ENCODE measurements at regions not wholly inside any gene's neighbourhood (a gene's known extent, or its start where the extent isn't known, plus 50 kb on each side); places are given as distances from the start of the nearest gene placed in this dataset.

DNA sequence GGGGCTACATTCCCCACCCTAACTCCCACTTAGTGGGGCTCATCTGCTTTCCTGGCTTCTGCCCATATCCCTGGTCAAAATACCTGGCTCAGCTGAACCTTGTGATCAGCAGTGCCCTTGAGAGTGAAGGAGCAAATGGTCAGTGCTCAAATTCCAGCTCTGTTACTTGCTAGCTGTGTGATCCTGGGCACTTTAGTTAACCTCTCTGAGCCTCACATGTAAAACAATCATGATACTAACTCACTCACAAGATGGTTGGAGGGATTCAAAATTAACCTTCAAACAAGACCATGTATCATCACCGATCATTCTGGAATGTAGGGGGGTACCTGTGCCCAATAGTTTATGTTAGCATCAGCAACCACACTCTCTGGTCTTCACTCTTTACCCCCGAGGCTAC is 325.6 kb upstream of the TLE3 start:
- Histone ChIP-seq H3K4me2 (ENCODE audit: low read length) (no peak overlapping the region), H3K27ac (ENCODE audit: low read depth, low read length) (no peak overlapping the region), H3K79me2 (ENCODE audit: control insufficient read depth, low read length) (no peaks in the 10 kb centered on the region), H4K20me1 (ENCODE audit: control insufficient read depth, insufficient read depth, low read depth, low read length) (no peaks in the 10 kb centered on the region), H3K4me3 (ENCODE audit: low read length) (no peak overlapping the region), H3K36me3 (ENCODE audit: control insufficient read depth, low read length) (no peaks in the 10 kb centered on the region), H3K9me3 (ENCODE audit: control insufficient read depth, insufficient read depth, low read length) (no peaks in the 10 kb centered on the region), H3F3A (ENCODE audit: control insufficient read depth, insufficient read depth) (no peaks in the 10 kb centered on the region), H3K4me1 (ENCODE audit: control insufficient read depth, low read length) (peaks cover 8% of the 10 kb centered on the region), H3K27me3 (ENCODE audit: control insufficient read depth, low read length) (peaks cover 26% of the 10 kb centered on the region), H3K9me2 (replicated peaks; ENCODE audit: control insufficient read depth, low read length) (no peaks in the 10 kb centered on the region)
- no peak for TF ChIP-seq EZH2phosphoT487 (IDR thresholded peaks at IDR 0.05; ENCODE audit: borderline replicate concordance, low read length)
- TF ChIP-seq, protein P1, sequence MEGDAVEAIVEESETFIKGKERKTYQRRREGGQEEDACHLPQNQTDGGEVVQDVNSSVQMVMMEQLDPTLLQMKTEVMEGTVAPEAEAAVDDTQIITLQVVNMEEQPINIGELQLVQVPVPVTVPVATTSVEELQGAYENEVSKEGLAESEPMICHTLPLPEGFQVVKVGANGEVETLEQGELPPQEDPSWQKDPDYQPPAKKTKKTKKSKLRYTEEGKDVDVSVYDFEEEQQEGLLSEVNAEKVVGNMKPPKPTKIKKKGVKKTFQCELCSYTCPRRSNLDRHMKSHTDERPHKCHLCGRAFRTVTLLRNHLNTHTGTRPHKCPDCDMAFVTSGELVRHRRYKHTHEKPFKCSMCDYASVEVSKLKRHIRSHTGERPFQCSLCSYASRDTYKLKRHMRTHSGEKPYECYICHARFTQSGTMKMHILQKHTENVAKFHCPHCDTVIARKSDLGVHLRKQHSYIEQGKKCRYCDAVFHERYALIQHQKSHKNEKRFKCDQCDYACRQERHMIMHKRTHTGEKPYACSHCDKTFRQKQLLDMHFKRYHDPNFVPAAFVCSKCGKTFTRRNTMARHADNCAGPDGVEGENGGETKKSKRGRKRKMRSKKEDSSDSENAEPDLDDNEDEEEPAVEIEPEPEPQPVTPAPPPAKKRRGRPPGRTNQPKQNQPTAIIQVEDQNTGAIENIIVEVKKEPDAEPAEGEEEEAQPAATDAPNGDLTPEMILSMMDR (IDR thresholded peaks at IDR 0.05; ENCODE audit: low read depth, low read length, poor library complexity, severe bottlenecking) = no peak

DNA sequence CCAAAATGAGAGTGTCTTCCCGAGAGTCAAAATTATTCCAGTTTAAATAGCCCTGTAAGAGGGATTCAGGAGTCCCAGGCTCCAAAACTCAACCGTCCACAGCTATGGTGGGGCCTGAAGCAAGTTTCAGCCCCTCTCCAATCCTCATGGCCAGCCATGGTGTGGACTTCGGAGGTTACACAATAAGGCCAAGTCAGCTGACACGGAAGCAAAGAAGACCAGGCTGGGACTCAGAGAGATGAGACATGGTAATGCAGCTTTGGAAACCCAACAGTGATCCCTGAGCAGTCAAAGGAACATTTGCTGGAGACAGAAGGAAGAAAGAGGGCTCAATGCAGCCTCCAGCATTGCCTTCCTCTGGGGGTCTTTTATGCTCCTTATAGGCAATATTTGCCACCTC is 324.6 kb upstream of the TLE3 start:
- peaks cover 8% of the 10 kb centered on the region for H3K4me1 ChIP-seq (ENCODE audit: control insufficient read depth, low read length)
- TF ChIP-seq EZH2phosphoT487 (IDR thresholded peaks at IDR 0.05; ENCODE audit: borderline replicate concordance, low read length) = no peak
- TF ChIP-seq, protein P1 (IDR thresholded peaks at IDR 0.05; ENCODE audit: low read depth, low read length, poor library complexity, severe bottlenecking) = no peak
- peaks cover 34% of the 10 kb centered on the region for H3K27me3 ChIP-seq (ENCODE audit: control insufficient read depth, low read length)
- H3K27ac ChIP-seq (ENCODE audit: low read depth, low read length) = no peak overlapping the region
- H3K4me3 ChIP-seq (ENCODE audit: low read length) = no peak overlapping the region
- H4K20me1 ChIP-seq (ENCODE audit: control insufficient read depth, insufficient read depth, low read depth, low read length) = no peaks in the 10 kb centered on the region
- no peaks in the 10 kb centered on the region for H3K36me3 ChIP-seq (ENCODE audit: control insufficient read depth, low read length)
- H3F3A ChIP-seq (ENCODE audit: control insufficient read depth, insufficient read depth) = no peaks in the 10 kb centered on the region
- no peaks in the 10 kb centered on the region for H3K79me2 ChIP-seq (ENCODE audit: control insufficient read depth, low read length)
- H3K9me3 ChIP-seq (ENCODE audit: control insufficient read depth, insufficient read depth, low read length) = no peaks in the 10 kb centered on the region
- no peaks in the 10 kb centered on the region for H3K9me2 ChIP-seq (replicated peaks; ENCODE audit: control insufficient read depth, low read length)
- H3K4me2 ChIP-seq (ENCODE audit: low read length) = no peak overlapping the region

GRCh38 chr15:70420948-70421482 is 323.3 kb upstream of the TLE3 start:
- no peak overlapping the region for H3K27ac ChIP-seq (ENCODE audit: low read depth, low read length)
- H3K4me1 ChIP-seq (ENCODE audit: control insufficient read depth, low read length) = peaks cover 8% of the 10 kb centered on the region
- H3K4me3 ChIP-seq (ENCODE audit: low read length) = no peak overlapping the region
- H3F3A ChIP-seq (ENCODE audit: control insufficient read depth, insufficient read depth) = no peaks in the 10 kb centered on the region
- H3K36me3 ChIP-seq (ENCODE audit: control insufficient read depth, low read length) = no peaks in the 10 kb centered on the region
- peaks cover 39% of the 10 kb centered on the region for H3K27me3 ChIP-seq (ENCODE audit: control insufficient read depth, low read length)
- H3K79me2 ChIP-seq (ENCODE audit: control insufficient read depth, low read length) = no peaks in the 10 kb centered on the region
- H3K9me3 ChIP-seq (ENCODE audit: control insufficient read depth, insufficient read depth, low read length) = no peaks in the 10 kb centered on the region
- TF ChIP-seq, protein P1 (IDR thresholded peaks at IDR 0.05; ENCODE audit: low read depth, low read length, poor library complexity, severe bottlenecking) = no peak
- TF ChIP-seq EZH2phosphoT487 (IDR thresholded peaks at IDR 0.05; ENCODE audit: borderline replicate concordance, low read length) = no peak
- no peak overlapping the region for H3K4me2 ChIP-seq (ENCODE audit: low read length)
- no peaks in the 10 kb centered on the region for H4K20me1 ChIP-seq (ENCODE audit: control insufficient read depth, insufficient read depth, low read depth, low read length)
- H3K9me2 ChIP-seq (replicated peaks; ENCODE audit: control insufficient read depth, low read length) = no peaks in the 10 kb centered on the region
